IMR-90 (cell line): ENCODE measurements at regions not wholly inside any gene's neighbourhood (a gene's known extent, or its start where the extent isn't known, plus 50 kb on each side); places are given as distances from the start of the nearest gene placed in this dataset.

Experiments used
- ATAC-seq: fragments of 200-7000 bp; cut with Tn5 transposase; 2 replicates; pipeline ENCODE4 v1.9.1; 2020; ENCODE audit warnings: low read depth, mild to moderate bottlenecking, moderate library complexity
- BruUV-seq: library from RNA; stranded (reverse); fragments of 400-500 nt; replicated peaks from 2 replicates; lab custom pipeline; 2021; lab: Mats Ljungman, UMichigan
- CTCF ChIA-PET: fragments of 300-600 bp; formaldehyde crosslinking; extraction: SDS; loops from one replicate; lab custom pipeline; 2021; ENCODE audit warnings: antibody characterized with exemption; lab: Yijun Ruan, JAX
- POLR2A ChIA-PET: fragments of 300-600 bp; sonication (Branson Sonifier 250); formaldehyde crosslinking; loops from one replicate; lab custom pipeline; 2022; ENCODE audit warnings: antibody characterized with exemption; ENCODE audit not compliant: unreplicated experiment; lab: Charles Lee
- DNase-seq: peaks from one replicate; pipeline ENCODE4 v3.0.0; 2013
- H2AFZ ChIP-seq: replicated peaks from 2 replicates; pipeline ENCODE3; 2013; ENCODE audit warnings: low read length, mild to moderate bottlenecking; ENCODE audit not compliant: poor library complexity
- H2AK5ac ChIP-seq: 2 replicates; pipeline ENCODE4 v1.6.1; 2013; ENCODE audit warnings: low read depth, low read length, inconsistent platforms
- H2AK9ac ChIP-seq: replicated peaks from 2 replicates; pipeline ENCODE3; 2013; ENCODE audit warnings: mild to moderate bottlenecking, low read depth, low read length, moderate library complexity; ENCODE audit not compliant: poor library complexity
- H2BK120ac ChIP-seq: 2 replicates; pipeline ENCODE4 v1.6.1; 2013; ENCODE audit warnings: low read depth, low read length, inconsistent platforms
- H2BK15ac ChIP-seq: 3 replicates; pipeline ENCODE4 v1.6.1; 2013; ENCODE audit warnings: low read depth, low read length, inconsistent platforms
- H2BK20ac ChIP-seq: 2 replicates; pipeline ENCODE4 v1.6.1; 2013; ENCODE audit warnings: low read depth, mild to moderate bottlenecking, inconsistent platforms, low read length, moderate library complexity
- H2BK5ac ChIP-seq: 2 replicates; pipeline ENCODE4 v1.6.1; 2013; ENCODE audit warnings: mild to moderate bottlenecking, low read depth, low read length, inconsistent platforms; ENCODE audit not compliant: poor library complexity, severe bottlenecking
- H3K14ac ChIP-seq: replicated peaks from 2 replicates; pipeline ENCODE4 v1.6.1; 2013; ENCODE audit warnings: low read depth, low read length, inconsistent platforms
- H3K18ac ChIP-seq: 2 replicates; pipeline ENCODE4 v1.6.1; 2013; ENCODE audit warnings: low read depth, low read length, control low read depth
- H3K23ac ChIP-seq: 2 replicates; pipeline ENCODE4 v1.6.1; 2013; ENCODE audit warnings: low read depth, low read length, inconsistent platforms
- H3K27ac ChIP-seq: 2 replicates; pipeline ENCODE4 v1.5.1; 2013; ENCODE audit warnings: mild to moderate bottlenecking, control low read depth, low read length; ENCODE audit not compliant: insufficient read depth
- H3K27me3 ChIP-seq: 2 replicates; pipeline ENCODE4 v1.6.1; 2013; ENCODE audit warnings: low read length; ENCODE audit not compliant: control insufficient read depth, insufficient read depth
- H3K36me3 ChIP-seq: 2 replicates; pipeline ENCODE4 v1.6.1; 2013; ENCODE audit warnings: low read length, mixed read lengths; ENCODE audit not compliant: control insufficient read depth, insufficient read depth
- H3K4ac ChIP-seq: 2 replicates; pipeline ENCODE4 v1.6.1; 2013; ENCODE audit warnings: low read depth, low read length, inconsistent platforms
- H3K4me1 ChIP-seq: 2 replicates; pipeline ENCODE4 v1.6.1; 2013; ENCODE audit warnings: low read length, mixed read lengths; ENCODE audit not compliant: control insufficient read depth, insufficient read depth
- H3K4me2 ChIP-seq: 2 replicates; pipeline ENCODE4 v1.6.1; 2013; ENCODE audit warnings: low read depth, mild to moderate bottlenecking, control low read depth, low read length, moderate library complexity
- H3K4me3 ChIP-seq: 2 replicates; pipeline ENCODE4 v1.5.1; 2013; ENCODE audit warnings: low read depth, mild to moderate bottlenecking, control low read depth, low read length, moderate library complexity; ENCODE audit not compliant: insufficient read depth
- H3K56ac ChIP-seq: 2 replicates; pipeline ENCODE4 v1.6.1; 2013; ENCODE audit warnings: low read length, inconsistent platforms; ENCODE audit not compliant: insufficient read depth; ENCODE audit errors: extremely low read depth
- H3K79me1 ChIP-seq, 2 experiments: 2 replicates each; pipeline ENCODE4 v1.6.1; 2013; ENCODE audit warnings: low read length in 2 of 2, inconsistent platforms in 1 of 2, low read depth in 1 of 2
- H3K9ac ChIP-seq: 2 replicates; pipeline ENCODE4 v1.6.1; 2013; ENCODE audit warnings: low read depth, low read length, control low read depth
- H3K9me1 ChIP-seq: 2 replicates; pipeline ENCODE4 v1.6.1; 2013; ENCODE audit warnings: low read length, inconsistent platforms; ENCODE audit not compliant: insufficient read depth
- H3K9me3 ChIP-seq: 2 replicates; pipeline ENCODE4 v1.6.1; 2013; ENCODE audit warnings: low read length; ENCODE audit not compliant: control insufficient read depth, insufficient read depth
- H4K20me1 ChIP-seq: 2 replicates; pipeline ENCODE4 v1.6.1; 2013; ENCODE audit warnings: low read length, inconsistent platforms; ENCODE audit not compliant: insufficient read depth
- H4K5ac ChIP-seq: 2 replicates; pipeline ENCODE4 v1.6.1; 2013; ENCODE audit warnings: mild to moderate bottlenecking, low read depth, low read length, control low read depth
- H4K8ac ChIP-seq, 2 experiments: 2 replicates each; pipeline ENCODE4 v1.6.1; 2013; ENCODE audit warnings: low read depth in 2 of 2, low read length in 2 of 2, control low read depth in 1 of 2, inconsistent platforms in 1 of 2
- H4K91ac ChIP-seq: 2 replicates; pipeline ENCODE4 v1.6.1; 2013; ENCODE audit warnings: low read depth, low read length, inconsistent platforms; ENCODE audit not compliant: insufficient read depth
- BHLHE40 ChIP-seq: fragments of 150-350 bp; IDR thresholded peaks from 2 replicates; pipeline ENCODE4 v1.6.1; 2016; ENCODE audit warnings: mild to moderate bottlenecking, low read depth, low read length
- CEBPB ChIP-seq: IDR thresholded peaks from 2 replicates; pipeline ENCODE4 v1.6.1; 2012; ENCODE audit warnings: low read depth, low read length, improper control_type of control experiment
- CHD1 ChIP-seq: IDR thresholded peaks from 2 replicates; pipeline ENCODE4 v1.6.1; 2012; ENCODE audit warnings: low read depth, low read length, improper control_type of control experiment
- FOS ChIP-seq: fragments of 150-350 bp; IDR thresholded peaks from 2 replicates; pipeline ENCODE4 v1.6.1; 2016; ENCODE audit warnings: low read depth, low read length
- MAFK ChIP-seq: IDR thresholded peaks from 2 replicates; pipeline ENCODE4 v1.6.1; 2012; ENCODE audit warnings: low read depth, low read length, improper control_type of control experiment
- MAZ ChIP-seq: IDR thresholded peaks from 2 replicates; pipeline ENCODE4 v1.6.1; 2012; ENCODE audit warnings: low read depth, mild to moderate bottlenecking, low read length, improper control_type of control experiment, moderate library complexity, borderline replicate concordance
- MXI1 ChIP-seq: IDR thresholded peaks from 2 replicates; pipeline ENCODE4 v1.6.1; 2012; ENCODE audit warnings: low read depth, mild to moderate bottlenecking, low read length, moderate library complexity, borderline replicate concordance
- NFE2L2 ChIP-seq: fragments of 150-350 bp; IDR thresholded peaks from 2 replicates; pipeline ENCODE4 v1.6.1; 2016; ENCODE audit warnings: low read depth, mild to moderate bottlenecking, low read length
- POLR2A ChIP-seq: IDR thresholded peaks from 2 replicates; pipeline ENCODE4 v1.6.1; 2012; ENCODE audit warnings: mild to moderate bottlenecking, low read depth, low read length
- RAD21 ChIP-seq: IDR thresholded peaks from 2 replicates; pipeline ENCODE4 v1.6.1; 2012; ENCODE audit warnings: low read length, improper control_type of control experiment
- RCOR1 ChIP-seq: IDR thresholded peaks from 2 replicates; pipeline ENCODE4 v1.6.1; 2012; ENCODE audit warnings: mild to moderate bottlenecking, low read length, improper control_type of control experiment; ENCODE audit not compliant: insufficient replicate concordance
- RFX5 ChIP-seq: IDR thresholded peaks from 2 replicates; pipeline ENCODE4 v1.8.0; 2012; ENCODE audit warnings: low read depth, mild to moderate bottlenecking, low read length, moderate library complexity
- SMC3 ChIP-seq: fragments of 150-350 bp; IDR thresholded peaks from 2 replicates; pipeline ENCODE4 v1.6.1; 2016; ENCODE audit warnings: low read depth, mild to moderate bottlenecking, antibody characterized with exemption, low read length, moderate library complexity
- USF2 ChIP-seq: fragments of 150-350 bp; IDR thresholded peaks from 2 replicates; pipeline ENCODE4 v1.6.1; 2017; ENCODE audit warnings: mild to moderate bottlenecking, antibody characterized with exemption, low read length, low read depth
- WGBS, 2 experiments: methylation state at CpG; one replicate each; pipeline versions ENCODE4 v1.1.5 to v1.1.7; 2013; ENCODE audit warnings: missing lambda C conversion rate in 2 of 2; ENCODE audit not compliant: insufficient read length in 1 of 2; ENCODE audit errors: extremely low coverage in 2 of 2; 5-methylcytosine and 5-hydroxymethylcytosine counted together
- dilution Hi-C: fragments of 300-500 bp; cut with HindIII; formaldehyde crosslinking; loops from one replicate; pipeline ENCODE4 v1.14.3; 2018; ENCODE audit warnings: low sequenced_read_pairs; ENCODE audit not compliant: unreplicated experiment
- in situ Hi-C: fragments of 300-500 bp; cut with MboI; formaldehyde crosslinking; loops from 3 replicates; pipeline ENCODE4 v1.14.3; 2019; ENCODE audit warnings: low sequenced_read_pairs, inconsistent platforms, mixed read lengths
- intact Hi-C: fragments of 100-400 bp; cut with micrococcal nuclease; formaldehyde crosslinking; loops from 2 replicates; pipeline ENCODE4 v1.10.0; 2022
- TF ChIP-seq, protein P1 (sequence below): fragments of 150-350 bp; IDR thresholded peaks from 2 replicates; pipeline ENCODE4 v1.6.1; 2016; ENCODE audit warnings: low read depth, mild to moderate bottlenecking, low read length, moderate library complexity, borderline replicate concordance
- TF ChIP-seq, protein P2 (sequence below): conservative IDR thresholded peaks from 2 replicates; pipeline ENCODE4 v1.5.1; 2012; ENCODE audit warnings: mild to moderate bottlenecking, low read depth, low read length, improper control_type of control experiment

- H3K4ac ChIP-seq, result no peak overlapping the region
- no peaks in the 10 kb centered on the region for H3K36me3 ChIP-seq
- dilution Hi-C loops (no loop called here), intact Hi-C loops (no loop called here), in situ Hi-C loops (no loop called here)
- TF ChIP-seq, protein P1, sequence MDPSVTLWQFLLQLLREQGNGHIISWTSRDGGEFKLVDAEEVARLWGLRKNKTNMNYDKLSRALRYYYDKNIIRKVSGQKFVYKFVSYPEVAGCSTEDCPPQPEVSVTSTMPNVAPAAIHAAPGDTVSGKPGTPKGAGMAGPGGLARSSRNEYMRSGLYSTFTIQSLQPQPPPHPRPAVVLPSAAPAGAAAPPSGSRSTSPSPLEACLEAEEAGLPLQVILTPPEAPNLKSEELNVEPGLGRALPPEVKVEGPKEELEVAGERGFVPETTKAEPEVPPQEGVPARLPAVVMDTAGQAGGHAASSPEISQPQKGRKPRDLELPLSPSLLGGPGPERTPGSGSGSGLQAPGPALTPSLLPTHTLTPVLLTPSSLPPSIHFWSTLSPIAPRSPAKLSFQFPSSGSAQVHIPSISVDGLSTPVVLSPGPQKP, result no peak
- TF ChIP-seq, protein P2, sequence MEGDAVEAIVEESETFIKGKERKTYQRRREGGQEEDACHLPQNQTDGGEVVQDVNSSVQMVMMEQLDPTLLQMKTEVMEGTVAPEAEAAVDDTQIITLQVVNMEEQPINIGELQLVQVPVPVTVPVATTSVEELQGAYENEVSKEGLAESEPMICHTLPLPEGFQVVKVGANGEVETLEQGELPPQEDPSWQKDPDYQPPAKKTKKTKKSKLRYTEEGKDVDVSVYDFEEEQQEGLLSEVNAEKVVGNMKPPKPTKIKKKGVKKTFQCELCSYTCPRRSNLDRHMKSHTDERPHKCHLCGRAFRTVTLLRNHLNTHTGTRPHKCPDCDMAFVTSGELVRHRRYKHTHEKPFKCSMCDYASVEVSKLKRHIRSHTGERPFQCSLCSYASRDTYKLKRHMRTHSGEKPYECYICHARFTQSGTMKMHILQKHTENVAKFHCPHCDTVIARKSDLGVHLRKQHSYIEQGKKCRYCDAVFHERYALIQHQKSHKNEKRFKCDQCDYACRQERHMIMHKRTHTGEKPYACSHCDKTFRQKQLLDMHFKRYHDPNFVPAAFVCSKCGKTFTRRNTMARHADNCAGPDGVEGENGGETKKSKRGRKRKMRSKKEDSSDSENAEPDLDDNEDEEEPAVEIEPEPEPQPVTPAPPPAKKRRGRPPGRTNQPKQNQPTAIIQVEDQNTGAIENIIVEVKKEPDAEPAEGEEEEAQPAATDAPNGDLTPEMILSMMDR, result no peak
- TF ChIP-seq MXI1 (no peak), MAZ (no peak), MAFK (no peak), RAD21 (no peak), USF2 (no peak), CHD1 (no peak), SMC3 (no peak), FOS (no peak), CEBPB (no peak), RFX5 (no peak), RCOR1 (no peak), BHLHE40 (no peak), NFE2L2 (no peak), POLR2A (no peak)
- no peak overlapping the region for H2BK120ac ChIP-seq
- H3K18ac ChIP-seq, result no peak overlapping the region
- no peak overlapping the region for H2AK9ac ChIP-seq
- no peaks in the 10 kb centered on the region for H3K79me1 ChIP-seq
- no peak overlapping the region for H4K5ac ChIP-seq
- BruUV-seq, result no TSS peak
- ATAC-seq, result no peak
- H3K9ac ChIP-seq, result no peak overlapping the region
- WGBS, 2 experiments, result no CpG with 5 or more reads among the region's 5 CpGs
- no peak for DNase-seq
- CTCF ChIA-PET, result no interaction called here
- no peak overlapping the region for H3K56ac ChIP-seq
- H2BK15ac ChIP-seq, result no peak overlapping the region
- no peaks in the 10 kb centered on the region for H3K9me1 ChIP-seq
- no peaks in the 10 kb centered on the region for H3K9me3 ChIP-seq
- no peak overlapping the region for H4K91ac ChIP-seq
- H3K27me3 ChIP-seq, result no peaks in the 10 kb centered on the region
- H3K27ac ChIP-seq, result no peak overlapping the region
- POLR2A ChIA-PET, result no interaction called here
- H3K23ac ChIP-seq, result no peak overlapping the region
- H2BK5ac ChIP-seq, result no peak overlapping the region
- no peak overlapping the region for H2AK5ac ChIP-seq
- no peak overlapping the region for H3K4me3 ChIP-seq
- H2BK20ac ChIP-seq, result no peak overlapping the region
- H2AFZ ChIP-seq, result no peak overlapping the region
- no peaks in the 10 kb centered on the region for H3K4me1 ChIP-seq
- no peaks in the 10 kb centered on the region for H4K20me1 ChIP-seq
- no peak overlapping the region for H4K8ac ChIP-seq
- H3K4me2 ChIP-seq, result no peak overlapping the region
- no peak overlapping the region for H3K14ac ChIP-seq
Measured at GRCh38 chr6:150458579-150458978, 89.8 kb downstream of the IYD start.
